Tongue (tissue), 1 donor: ENCODE measurements at regions not wholly inside any gene's neighbourhood (a gene's known extent, or its start where the extent isn't known, plus 50 kb on each side); places are given as distances from the start of the nearest gene placed in this dataset.

ENCODE experiments used
- DNase-seq: peaks from one replicate; pipeline ENCODE4 v3.0.0-alpha.2; 2015

- no peak for DNase-seq
These were observed 68.0 kb upstream of the IRX4 start for GRCh38 chr5:1950708-1951103.

DNA sequence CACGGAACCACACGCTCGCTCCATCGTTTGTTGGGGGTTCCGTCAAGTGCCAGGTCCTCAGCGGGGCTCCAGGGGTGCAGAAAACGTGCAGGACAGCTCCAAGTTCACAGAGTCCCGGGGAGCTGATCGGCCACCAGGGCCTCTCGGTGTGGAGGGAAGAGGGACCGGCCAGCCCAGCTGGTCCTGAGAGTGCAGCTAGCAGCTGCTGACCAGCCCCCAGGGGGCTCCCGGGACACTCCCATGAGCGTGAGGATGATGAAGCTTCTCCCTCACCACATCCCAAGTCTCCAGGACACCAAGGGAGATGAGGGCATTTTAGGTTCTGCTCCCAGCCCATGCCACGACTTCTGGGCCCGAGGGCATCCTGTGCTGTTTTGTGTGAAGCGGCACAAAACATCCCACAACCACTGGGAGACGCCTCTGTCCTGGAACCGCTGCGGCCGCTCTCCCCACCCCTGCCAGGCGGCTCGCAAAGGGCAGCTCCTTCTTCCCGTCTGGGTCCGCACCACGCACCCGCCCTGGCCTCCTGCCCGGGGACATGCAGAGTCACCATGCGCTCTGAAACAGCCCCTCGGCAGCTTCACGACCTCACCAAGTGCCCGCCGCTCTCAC, 67.5 kb upstream of the IRX4 start:
- DNase-seq = no peak

- no peak for DNase-seq
These were observed 66.5 kb upstream of the IRX4 start for GRCh38 chr5:1949253-1949652.

DNA sequence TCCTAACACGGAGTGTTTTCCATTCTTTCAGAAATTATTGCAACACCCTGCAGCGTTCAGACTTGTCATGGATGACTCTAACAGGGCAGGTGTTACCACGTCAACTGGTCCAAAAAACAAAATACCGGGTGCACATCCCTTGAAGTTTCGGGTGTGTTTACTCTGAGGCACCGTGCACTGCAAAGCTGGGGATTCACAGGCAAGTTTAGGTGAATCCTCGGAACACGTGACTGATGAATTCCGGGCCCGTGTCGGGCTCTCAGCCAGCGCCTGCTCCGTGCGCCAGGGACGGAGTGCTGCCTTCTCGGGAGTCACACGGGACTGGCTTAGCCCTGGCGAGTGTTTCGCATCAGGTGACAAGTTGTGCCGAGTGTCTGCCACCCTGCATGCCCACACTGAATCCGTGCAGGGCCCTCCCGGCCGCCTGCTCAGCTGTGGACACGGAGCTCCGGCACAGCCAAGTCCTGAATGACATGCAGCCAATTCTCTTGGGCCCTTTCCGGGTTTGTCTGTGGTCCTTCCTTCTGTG, 66.0 kb upstream of the IRX4 start:
- DNase-seq = peak; percentile 40

DNA sequence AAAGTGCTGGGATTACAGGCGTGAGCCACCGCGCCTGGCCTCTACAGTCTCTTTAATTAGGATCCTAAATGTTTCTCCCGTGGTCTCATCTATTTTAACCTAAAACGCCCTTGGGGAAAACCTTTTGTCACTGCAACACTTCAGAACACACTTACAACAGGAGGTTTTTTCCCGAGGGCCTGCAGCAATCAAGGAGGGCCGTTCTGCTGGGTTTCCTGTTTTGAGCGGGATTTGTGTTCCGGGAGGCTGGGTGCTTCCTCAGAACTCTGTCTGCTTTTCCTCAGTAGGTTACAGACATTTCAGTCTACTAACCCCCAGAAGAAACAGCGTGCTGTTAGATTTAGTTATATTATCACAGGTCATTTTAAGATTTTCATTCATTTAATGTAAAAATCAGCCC, 65.4 kb upstream of the IRX4 start:
- no peak for DNase-seq

DNA sequence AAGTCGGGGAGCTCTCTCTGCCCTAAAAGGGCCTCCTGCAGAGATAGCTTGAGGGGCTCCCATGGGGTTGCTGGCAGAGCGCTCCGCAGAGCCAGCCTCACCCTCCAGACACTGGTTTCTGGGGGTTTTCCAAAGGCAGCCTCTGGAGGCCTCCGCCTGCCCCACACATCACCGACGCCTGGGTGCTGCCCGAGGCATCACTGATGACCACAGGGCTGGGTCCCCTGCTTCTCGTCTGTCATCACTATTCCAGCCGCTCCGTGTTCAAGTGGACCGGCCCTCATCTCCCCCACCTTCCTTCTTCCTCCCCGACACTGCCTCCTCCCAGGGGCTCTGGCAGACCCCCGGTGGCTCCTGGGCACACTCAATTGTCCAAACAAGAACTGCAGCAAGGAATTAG, 64.1 kb upstream of the IRX4 start:
- DNase-seq = no peak

GRCh38 chr5:1946122-1946677, 63.5 kb upstream of the IRX4 start:
- no peak for DNase-seq

DNA sequence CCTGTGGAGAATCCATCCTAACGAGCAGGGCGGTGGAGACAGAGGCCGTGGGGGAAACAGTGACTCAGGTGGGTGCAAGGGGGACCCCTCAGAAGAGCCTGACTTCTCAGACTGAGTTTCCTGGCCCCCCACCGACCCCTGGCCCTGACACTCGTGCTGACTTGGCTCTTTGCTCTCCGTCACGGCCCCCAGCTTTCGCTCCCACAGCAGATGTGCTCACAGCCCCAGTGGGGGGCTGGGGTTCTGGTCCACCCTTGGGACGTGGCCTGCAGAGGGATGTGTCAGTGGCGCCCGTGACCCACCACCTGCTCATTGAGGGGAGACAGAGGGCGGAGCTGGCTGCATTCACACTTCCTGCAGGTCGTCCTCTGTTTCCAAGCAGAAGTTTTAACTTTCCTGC, 62.9 kb upstream of the IRX4 start:
- no peak for DNase-seq

GRCh38 chr5:1944408-1944807, 61.7 kb upstream of the IRX4 start:
- DNase-seq = no peak

- DNase-seq = no peak
These were observed 60.8 kb upstream of the IRX4 start for GRCh38 chr5:1943481-1943880.

- DNase-seq = no peak
These were observed 59.9 kb upstream of the IRX4 start for GRCh38 chr5:1942630-1943029.

DNA sequence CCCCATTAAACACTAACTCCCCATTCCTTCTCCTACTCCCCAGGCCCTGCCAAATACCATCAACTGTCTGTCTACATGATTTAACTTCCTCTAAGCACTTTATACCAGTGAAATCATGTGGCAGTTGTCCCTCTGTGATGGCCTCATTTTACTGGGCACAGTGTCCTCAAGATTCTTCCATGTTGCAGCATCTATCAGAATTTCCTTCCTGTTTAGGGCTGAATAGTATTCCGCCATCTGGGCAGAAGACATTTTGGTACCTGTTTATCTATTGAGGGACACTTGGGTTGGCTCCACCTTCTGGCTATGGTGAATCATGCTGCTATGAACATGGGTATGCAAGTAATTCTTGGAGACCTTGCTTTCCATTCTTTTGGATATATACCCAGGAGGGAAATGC, 59.4 kb upstream of the IRX4 start:
- no peak for DNase-seq

- DNase-seq = no peak
These were observed 56.5 kb upstream of the IRX4 start for GRCh38 chr5:1939256-1939655.

- DNase-seq = no peak
These were observed 55.7 kb upstream of the IRX4 start for GRCh38 chr5:1938310-1939000.

DNA sequence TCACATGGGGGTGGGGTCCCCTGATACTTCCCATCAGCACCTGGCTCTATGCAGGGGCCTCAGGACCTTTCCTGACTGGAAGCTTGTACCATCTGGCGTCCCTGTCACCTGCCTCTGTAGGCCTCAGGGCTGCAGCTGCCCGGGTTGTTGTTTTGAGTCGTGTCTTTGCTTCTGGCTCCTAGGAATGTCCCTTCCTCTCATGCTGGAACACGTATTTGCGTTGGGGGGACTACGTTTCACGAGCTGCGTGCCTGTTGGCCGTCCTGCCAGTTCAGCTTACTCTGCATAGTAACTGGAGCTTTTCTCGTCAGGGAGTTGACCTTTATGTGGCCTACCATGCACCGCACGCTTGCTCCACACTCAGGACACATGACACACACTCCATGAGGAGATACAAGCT, 54.9 kb upstream of the IRX4 start:
- DNase-seq = no peak

DNA sequence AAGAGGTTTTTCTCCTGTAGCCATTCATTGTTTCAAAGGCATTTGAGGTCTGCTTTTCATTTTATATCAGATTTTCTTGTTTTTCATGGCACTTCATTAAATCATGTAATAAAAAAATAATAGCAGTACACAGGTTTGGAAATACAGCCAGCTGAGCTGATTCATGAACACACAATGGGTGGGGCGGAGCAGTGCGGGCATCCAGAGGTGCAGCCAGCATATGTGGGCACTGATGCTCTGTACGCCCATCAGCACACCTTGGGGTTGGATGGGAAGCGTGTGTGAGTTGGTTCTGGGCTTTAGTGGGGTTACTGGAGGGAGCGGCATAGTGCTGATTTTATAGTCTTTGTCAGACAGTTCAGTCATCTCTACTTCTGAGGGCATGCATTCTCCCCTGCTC, 54.2 kb upstream of the IRX4 start:
- no peak for DNase-seq

DNA sequence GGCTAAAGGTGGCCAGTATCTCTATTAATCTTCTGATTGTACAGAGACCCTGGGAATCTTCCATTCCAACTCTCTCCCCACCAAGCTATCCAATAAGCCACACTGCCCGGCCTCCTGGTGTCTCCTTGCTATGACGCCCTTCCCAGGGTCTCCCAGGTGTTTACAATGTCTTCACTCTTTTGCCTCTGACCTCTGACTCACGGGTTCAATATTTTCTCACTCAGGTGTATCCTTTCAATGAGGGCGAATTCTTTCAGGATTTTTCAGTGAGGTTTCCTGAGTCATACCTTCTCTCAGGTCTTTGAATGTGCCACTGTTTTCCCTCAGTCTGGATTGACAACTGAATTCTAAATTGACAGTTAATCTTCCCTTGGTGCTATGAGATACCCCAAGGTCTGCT, 53.7 kb upstream of the IRX4 start:
- no peak for DNase-seq

DNA sequence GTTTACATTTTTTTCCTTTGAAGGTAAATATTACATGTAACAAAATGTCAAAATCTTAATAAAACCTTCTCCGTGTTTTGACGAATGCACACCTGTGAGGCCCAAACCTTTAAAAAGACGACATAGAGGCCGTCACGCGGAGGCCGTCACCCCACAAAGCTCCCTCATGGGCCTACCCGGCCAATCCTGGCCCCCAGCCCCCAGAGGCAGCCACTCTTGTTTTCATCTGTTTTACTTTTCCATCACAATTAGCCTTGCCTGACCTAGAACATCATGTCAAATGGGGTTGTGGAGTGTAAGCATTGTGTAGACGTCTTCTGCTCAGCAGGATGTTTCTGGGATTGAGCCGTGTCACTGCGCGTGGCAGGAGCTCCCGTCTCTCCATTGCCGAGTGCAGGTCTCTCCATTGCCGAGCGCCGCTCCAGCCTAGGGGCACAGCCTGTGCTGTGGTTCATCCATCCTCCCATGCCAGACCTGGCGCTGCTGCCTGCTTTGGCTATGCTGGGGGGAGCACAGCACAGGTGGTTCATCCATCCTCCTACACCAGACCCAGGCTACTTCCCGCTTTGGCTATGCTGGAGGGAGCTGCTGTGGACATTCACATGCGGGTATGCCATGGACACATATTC, 52.2 kb upstream of the IRX4 start:
- no peak for DNase-seq

GRCh38 chr5:1934056-1934394, 51.3 kb upstream of the IRX4 start:
- no peak for DNase-seq

- no peak for DNase-seq
These were observed 50.8 kb upstream of the IRX4 start for GRCh38 chr5:1933364-1934055.
